Heart right ventricle (tissue), 16 donors: ENCODE measurements at regions not wholly inside any gene's neighbourhood (a gene's known extent, or its start where the extent isn't known, plus 50 kb on each side); places are given as distances from the start of the nearest gene placed in this dataset.

ENCODE experiments used
- ATAC-seq, 8 donors: fragments of 200-7000 bp; cut with Tn5 transposase; one replicate each; pipeline ENCODE4 v1.9.1; 2020; ENCODE audit warnings: mild to moderate bottlenecking in 8 of 8, moderate library complexity in 8 of 8, moderate number of reproducible peaks in 1 of 8
- DNase-seq, 2 donors: peaks; one replicate each; pipeline ENCODE4 v3.0.0-alpha.2; 2020
- H3K27ac ChIP-seq, 10 donors: fragments of 200-600 bp; sonication (generic) in 2 of 10; one replicate each; pipeline versions ENCODE4 v1.5.0 to v1.8.0; 2020 to 2022; ENCODE audit warnings: mild to moderate bottlenecking in 3 of 10
- H3K27me3 ChIP-seq, 7 donors: fragments of 200-600 bp; one replicate each; pipeline ENCODE4 v1.8.0; 2021 to 2022; ENCODE audit warnings: mild to moderate bottlenecking in 2 of 7
- H3K36me3 ChIP-seq, 9 donors: fragments of 200-600 bp; sonication (generic) in 1 of 9; one replicate each; pipeline versions ENCODE4 v1.5.0 to v1.8.0; 2020 to 2022; ENCODE audit warnings: mild to moderate bottlenecking in 2 of 9
- H3K4me1 ChIP-seq, 9 donors: fragments of 200-600 bp; sonication (generic) in 1 of 9; one replicate each; pipeline versions ENCODE4 v1.5.0 to v1.8.0; 2020 to 2022; ENCODE audit warnings: mild to moderate bottlenecking in 4 of 9
- H3K4me3 ChIP-seq, 10 donors: fragments of 200-600 bp; sonication (generic) in 2 of 10; one replicate each; pipeline versions ENCODE4 v1.5.0 to v1.8.0; 2020 to 2022; ENCODE audit warnings: mild to moderate bottlenecking in 7 of 10, moderate library complexity in 2 of 10
- H3K9me3 ChIP-seq, 11 donors: fragments of 200-600 bp in 10 of 11; sonication (generic) in 2 of 11; one replicate each; pipeline versions ENCODE4 v1.5.0 to v1.8.0; 2013 to 2022; ENCODE audit warnings: mild to moderate bottlenecking in 2 of 11, control low read depth in 1 of 11, moderate library complexity in 1 of 11
- WGBS, 2 donors: extraction: QIAGEN DNeasy Blood & Tissue Kit; methylation state at CpG; one replicate each; pipeline ENCODE4 v1.1.7; 2013; ENCODE audit warnings: inconsistent platforms in 1 of 2; 5-methylcytosine and 5-hydroxymethylcytosine counted together
- intact Hi-C, 10 donors: fragments of 100-400 bp; cut with DNase I; formaldehyde crosslinking; loops; one replicate each; pipeline versions ENCODE4 v1.11.1 to v1.14.2; 2022
- TF ChIP-seq, protein P1 (sequence below), 9 donors: fragments of 200-600 bp; sonication (generic) in 2 of 9; IDR thresholded peaks; one replicate each; pipeline versions ENCODE4 v1.5.0 to v1.8.0; 2021 to 2022; ENCODE audit warnings: antibody characterized with exemption in 9 of 9, mild to moderate bottlenecking in 5 of 9, moderate library complexity in 1 of 9
- donor health status: Arrhythmogenic right ventricular cardiomyopathy.
- donor health status: ischemic (EF 13 %, LVEDD 7.1; RV severe dilation, severe dysfunction).
- donor health status: healthy with polysubstance abuse.
- donor health status: DM: no; HTN: yes; CAD: no.
- donor health status: DM: no; HTN: no; CAD: no.
- donor health status: ischemic (EF 25% LVEDD 6.9; RV normal size, moderate dysfunction).
- donor health status: ischemic (EF 25% LVEDD 5.7; RV mildly dilated, moderate dysfunction).
- donor health status: healthy.
- donor health status: DM: yes; HTN: yes; CAD: no.
- donor health status: Ischemic cardiomyopathy.
- donor health status: ischemic (EF 35%, LVEDD 5.7; RV mildly dilated, moderate dysfunction).
- donor health status: nonischemic (EF 11% LVEDD 7.7; RV severe dilation, severe dysfunction).
- donor health status: DM: yes; HTN: yes; CAD: no.
- donor health status: PGD.
- donor health status: ischemic (EF 29% LVEDD 5.4; RV normal size, mild dysfunction).
- donor health status: nonischemic (EF 23%, LVEDD 6.1; RV moderate dilation, normal function).

DNA sequence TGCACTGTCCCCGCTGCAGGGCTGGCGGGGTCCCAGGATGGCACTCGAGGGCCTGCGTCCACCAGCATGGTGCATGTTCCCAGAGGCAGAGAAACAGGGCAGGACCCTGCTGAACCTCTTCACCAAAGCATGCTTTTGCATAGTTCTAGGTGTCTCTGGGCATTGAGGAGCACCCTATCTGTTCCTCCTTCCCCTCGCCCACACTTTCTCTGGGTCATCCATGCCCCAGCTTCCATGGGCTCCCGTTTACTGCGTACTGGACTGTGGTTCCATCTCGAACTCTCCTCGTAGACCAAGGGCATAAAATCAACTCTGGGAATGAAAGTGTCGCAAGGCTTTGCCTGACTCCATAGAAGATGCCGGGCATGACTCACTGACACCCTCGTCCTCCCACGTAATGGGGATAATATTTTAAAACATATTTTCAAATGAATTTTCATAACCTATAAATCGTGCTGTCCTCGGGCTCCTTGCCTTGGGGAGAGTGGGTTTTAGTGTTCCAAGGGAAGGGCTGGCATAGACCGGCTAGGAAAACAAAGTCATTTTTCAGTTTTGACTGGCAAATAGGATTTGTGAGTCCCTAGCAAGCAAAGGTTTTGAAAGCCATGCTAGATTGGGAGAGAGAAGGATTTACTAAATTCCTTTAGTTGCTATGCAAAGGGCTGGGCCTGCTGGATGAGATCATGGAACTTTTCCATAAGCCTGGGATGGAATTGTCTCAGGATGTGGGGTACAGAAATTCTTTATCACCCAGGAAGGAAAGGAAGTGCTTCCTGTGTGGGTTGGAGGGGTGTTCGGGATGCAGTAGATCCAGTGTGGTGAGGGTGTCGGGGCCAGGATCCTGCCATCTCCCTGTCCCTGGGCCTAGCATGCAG lies 498.7 kb upstream of the MKI67 start:
- no peak for ATAC-seq
- TF ChIP-seq, protein P1, sequence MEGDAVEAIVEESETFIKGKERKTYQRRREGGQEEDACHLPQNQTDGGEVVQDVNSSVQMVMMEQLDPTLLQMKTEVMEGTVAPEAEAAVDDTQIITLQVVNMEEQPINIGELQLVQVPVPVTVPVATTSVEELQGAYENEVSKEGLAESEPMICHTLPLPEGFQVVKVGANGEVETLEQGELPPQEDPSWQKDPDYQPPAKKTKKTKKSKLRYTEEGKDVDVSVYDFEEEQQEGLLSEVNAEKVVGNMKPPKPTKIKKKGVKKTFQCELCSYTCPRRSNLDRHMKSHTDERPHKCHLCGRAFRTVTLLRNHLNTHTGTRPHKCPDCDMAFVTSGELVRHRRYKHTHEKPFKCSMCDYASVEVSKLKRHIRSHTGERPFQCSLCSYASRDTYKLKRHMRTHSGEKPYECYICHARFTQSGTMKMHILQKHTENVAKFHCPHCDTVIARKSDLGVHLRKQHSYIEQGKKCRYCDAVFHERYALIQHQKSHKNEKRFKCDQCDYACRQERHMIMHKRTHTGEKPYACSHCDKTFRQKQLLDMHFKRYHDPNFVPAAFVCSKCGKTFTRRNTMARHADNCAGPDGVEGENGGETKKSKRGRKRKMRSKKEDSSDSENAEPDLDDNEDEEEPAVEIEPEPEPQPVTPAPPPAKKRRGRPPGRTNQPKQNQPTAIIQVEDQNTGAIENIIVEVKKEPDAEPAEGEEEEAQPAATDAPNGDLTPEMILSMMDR (IDR thresholded peaks at IDR 0.05) = no peak
- intact Hi-C loops = loop anchor here in 1 of 10 donors (10.0 kb wide), 1 partner anchor 240 kb away; no protein-coding TSS in a partner anchor
- Histone ChIP-seq H3K9me3 (no peaks in the 10 kb centered on the region), H3K27me3 (peaks cover 0 to 5% (median 0%) of the 10 kb centered on the region in 7 donors), H3K36me3 (no peaks in the 10 kb centered on the region), H3K4me1 (peaks cover 0 to 6% (median 0%) of the 10 kb centered on the region in 9 donors), H3K4me3 (no peak overlapping the region), H3K27ac (no peak overlapping the region)
- no peak for DNase-seq
- WGBS, 2 donors = 90 to 93% methylated on average over 18 of the region's 18 CpGs

GRCh38 chr10:128625926-128626325 lies 499.7 kb upstream of the MKI67 start:
- DNase-seq (no peak), ATAC-seq (no peak)
- 87 to 94% methylated on average over 7 of the region's 7 CpGs for WGBS, 2 donors
- no peaks in the 10 kb centered on the region for H3K36me3 ChIP-seq
- no peaks in the 10 kb centered on the region for H3K9me3 ChIP-seq
- H3K4me1 ChIP-seq = peaks cover 0 to 10% (median 0%) of the 10 kb centered on the region in 9 donors
- no peak overlapping the region for H3K27ac ChIP-seq
- intact Hi-C loops = loop anchor here in 1 of 10 donors (10.0 kb wide), 1 partner anchor 239 kb away; no protein-coding TSS in a partner anchor
- no peak overlapping the region for H3K4me3 ChIP-seq
- TF ChIP-seq, protein P1 (IDR thresholded peaks at IDR 0.05) = no peak
- peaks cover 0 to 5% (median 0%) of the 10 kb centered on the region in 7 donors for H3K27me3 ChIP-seq

GRCh38 chr10:128626397-128627000 lies 500.3 kb upstream of the MKI67 start:
- Histone ChIP-seq H3K9me3 (no peaks in the 10 kb centered on the region), H3K4me1 (peaks cover 0 to 16% (median 0%) of the 10 kb centered on the region in 9 donors), H3K4me3 (no peak overlapping the region), H3K27ac (no peak overlapping the region), H3K27me3 (peaks cover 0 to 6% (median 0%) of the 10 kb centered on the region in 7 donors), H3K36me3 (no peaks in the 10 kb centered on the region)
- WGBS, 2 donors = 92 to 93% methylated on average over 6 of the region's 6 CpGs
- TF ChIP-seq, protein P1 (IDR thresholded peaks at IDR 0.05) = no peak
- no peak for DNase-seq
- no peak for ATAC-seq
- intact Hi-C loops = loop anchor here in 1 of 10 donors (10.0 kb wide), 1 partner anchor 238 kb away; no protein-coding TSS in a partner anchor

DNA sequence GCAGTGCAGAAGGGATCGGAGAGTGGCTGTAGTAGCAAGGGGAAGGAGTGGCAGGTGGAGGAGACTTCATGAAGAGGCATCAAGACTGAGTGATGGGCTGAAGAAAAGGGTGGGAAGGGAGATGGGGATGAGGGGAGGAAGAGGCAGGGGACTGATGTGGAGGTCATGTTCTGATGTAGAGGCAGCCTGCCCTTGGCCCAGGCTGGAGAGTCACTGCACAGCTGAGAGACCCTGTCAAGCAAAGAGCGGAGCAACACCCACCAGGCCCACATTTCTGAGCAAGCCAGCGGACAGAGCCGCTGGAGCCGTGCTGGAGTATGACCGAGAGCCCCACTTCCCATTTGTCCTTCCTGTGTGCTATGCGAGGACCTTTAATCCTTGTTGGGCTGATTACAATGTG lies 501.6 kb upstream of the MKI67 start:
- intact Hi-C loops = loop anchor here in 1 of 10 donors (10.0 kb wide), 1 partner anchor 237 kb away; no protein-coding TSS in a partner anchor
- Histone ChIP-seq H3K27ac (no peak overlapping the region), H3K9me3 (no peaks in the 10 kb centered on the region), H3K36me3 (no peaks in the 10 kb centered on the region), H3K4me3 (no peak overlapping the region), H3K27me3 (peaks cover 0 to 11% (median 4%) of the 10 kb centered on the region in 7 donors), H3K4me1 (peaks cover 0 to 22% (median 0%) of the 10 kb centered on the region in 9 donors)
- DNase-seq (no peak), ATAC-seq (no peak)
- TF ChIP-seq, protein P1 (IDR thresholded peaks at IDR 0.05) = no peak
- WGBS, 2 donors = 93 to 96% methylated on average over 7 of the region's 7 CpGs
